ENCODE measurements at regions not wholly inside any gene's neighbourhood (a gene's known extent, or its start where the extent isn't known, plus 50 kb on each side); places are given as distances from the start of the nearest gene placed in this dataset.
"Not testable (repeated sequence)": the region's sequence is repeated elsewhere in the genome, so short reads cannot be mapped to it uniquely, and the experiment has no call there.

DNA sequence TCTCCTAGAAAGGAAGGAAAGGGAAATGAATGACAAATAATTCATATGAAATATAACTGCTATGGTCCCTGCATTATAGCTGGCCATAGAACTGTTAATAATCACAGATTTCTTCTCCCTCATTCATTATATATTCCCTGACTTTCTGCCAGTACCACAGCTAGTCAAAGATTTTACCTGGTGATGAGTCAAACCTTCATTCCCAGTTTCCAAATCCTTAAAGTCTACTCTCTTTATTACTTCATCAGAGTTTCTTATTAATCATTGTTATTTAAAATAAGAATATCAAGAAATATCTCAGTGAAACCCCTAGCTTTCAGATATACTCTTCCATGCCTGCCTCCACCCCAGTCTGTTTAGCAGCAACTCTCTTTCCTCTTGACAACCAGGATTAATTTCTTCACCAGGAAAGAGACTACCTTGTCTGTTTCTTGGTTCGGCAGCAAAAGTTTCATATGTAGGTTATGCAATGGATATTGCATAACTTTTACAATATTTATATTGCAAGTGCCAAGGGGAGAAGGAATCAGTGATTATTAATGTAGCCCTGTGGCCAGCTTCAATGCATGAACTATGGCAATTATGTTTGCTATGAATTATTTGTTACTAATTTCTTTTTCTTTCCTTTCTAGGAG, 533.8 kb downstream of the FBXO15 start:
- DNase-seq = no peak

DNA sequence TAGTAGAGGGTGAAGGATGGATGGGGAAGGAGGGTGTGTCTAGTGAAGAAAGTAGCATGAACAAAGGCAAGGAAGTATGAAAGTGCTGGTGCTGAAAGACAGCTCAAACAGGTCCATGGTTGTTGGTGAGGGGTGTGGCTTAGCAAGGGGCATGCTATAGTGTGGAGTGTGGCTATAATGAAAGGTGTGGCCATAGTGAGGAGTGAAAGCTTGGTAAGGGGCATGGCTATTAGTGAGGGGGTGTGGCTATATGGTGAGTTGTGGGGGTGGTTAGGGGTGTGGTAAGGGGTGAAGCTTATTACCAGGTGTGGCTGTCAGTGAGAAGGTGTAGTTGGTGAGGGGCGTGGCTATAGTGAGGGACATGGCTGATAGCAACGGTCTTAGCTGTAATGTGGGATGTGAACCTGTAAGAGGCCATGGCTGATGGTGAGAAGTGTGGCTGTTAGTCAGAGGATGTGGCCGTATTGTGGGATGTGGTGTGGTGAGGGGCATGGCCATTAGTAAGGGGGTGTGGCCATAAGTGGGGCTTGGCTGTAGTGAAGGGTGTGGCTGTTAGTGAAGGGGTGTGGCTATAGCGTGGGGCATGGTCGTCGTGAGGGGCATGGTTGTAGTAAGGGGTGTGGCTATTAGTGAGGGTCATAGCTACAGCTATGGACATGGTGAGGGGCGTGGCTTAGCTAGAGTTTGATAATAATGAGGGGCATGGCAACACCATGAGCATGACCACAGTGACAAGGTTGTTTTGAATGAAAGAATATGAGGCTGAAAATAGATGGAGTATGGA, 549.6 kb downstream of the FBXO15 start:
- DNase-seq = no peak

DNA sequence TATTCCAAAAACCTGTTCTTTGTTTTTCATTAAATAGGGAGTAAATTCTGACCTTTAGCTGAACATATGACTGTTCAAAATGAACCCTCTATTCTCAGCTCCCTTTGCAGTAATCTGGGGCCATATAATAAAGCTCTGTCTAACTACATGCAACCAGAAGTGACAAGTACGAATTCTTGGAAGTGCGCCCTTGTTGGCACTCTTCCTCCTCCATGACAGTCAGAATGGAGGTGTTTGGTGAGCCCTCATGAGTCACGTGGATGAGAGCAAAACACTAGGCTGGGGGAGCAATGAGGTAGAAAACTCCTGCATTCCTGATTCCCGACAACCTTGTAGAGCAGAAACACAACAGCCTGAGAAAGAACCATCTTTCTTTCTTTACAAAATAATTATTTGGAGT, 552.9 kb downstream of the FBXO15 start:
- DNase-seq = no peak

DNA sequence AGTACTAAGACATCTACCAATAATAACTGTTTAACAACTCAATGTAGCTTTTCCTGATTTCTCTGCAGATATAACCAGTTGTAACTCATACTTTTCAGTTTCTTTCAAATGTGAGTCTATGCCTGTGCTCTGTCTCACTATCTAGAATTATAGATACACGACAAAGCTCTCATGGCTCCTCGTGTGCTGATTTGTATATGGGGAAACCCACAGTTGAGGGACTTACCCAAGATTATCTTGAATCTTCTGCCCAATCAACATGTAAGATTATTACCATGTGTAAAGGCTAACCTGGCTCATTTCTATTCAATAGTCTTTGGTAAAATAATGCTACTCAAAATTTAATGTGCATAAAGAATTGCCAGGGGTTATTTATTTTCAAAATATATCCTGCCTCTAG, 554.4 kb downstream of the FBXO15 start:
- DNase-seq = no peak

DNA sequence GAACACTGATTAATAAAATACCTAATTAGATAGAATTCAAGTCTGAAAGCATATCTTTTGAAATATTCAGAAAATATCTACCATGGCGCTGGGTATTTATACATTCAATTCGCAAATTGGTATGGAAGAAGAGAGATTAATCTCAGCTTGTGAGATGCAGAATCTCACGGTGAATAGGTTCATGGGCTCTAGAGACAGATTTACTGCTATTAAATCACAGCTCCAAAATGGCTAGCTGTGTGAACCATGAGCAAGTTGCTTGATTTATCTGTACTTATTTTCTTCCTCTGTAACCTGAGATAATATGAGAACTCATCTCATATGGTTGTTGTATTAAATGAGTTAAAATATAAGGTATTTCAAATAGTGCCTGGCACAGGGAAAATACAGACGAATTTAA, 556.7 kb downstream of the FBXO15 start:
- DNase-seq = no peak

DNA sequence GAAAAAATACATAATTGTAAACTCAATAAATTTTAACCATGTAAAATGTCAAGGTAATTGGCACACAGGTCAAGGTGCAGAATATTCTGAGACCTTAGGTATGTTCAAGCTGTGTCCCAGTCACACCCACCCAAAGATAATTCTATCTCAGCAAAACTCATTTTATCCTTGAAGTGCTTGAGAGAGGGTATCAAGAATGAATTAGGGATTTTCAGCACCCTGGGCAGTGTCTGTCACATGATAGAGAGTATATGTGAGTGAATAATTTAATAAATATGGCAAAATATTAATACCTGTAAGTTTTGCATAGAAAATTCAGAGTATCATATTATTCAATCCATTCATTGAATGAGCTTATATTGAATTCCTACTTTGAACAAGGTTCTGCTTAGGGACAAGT, 567.9 kb downstream of the FBXO15 start:
- DNase-seq = no peak

DNA sequence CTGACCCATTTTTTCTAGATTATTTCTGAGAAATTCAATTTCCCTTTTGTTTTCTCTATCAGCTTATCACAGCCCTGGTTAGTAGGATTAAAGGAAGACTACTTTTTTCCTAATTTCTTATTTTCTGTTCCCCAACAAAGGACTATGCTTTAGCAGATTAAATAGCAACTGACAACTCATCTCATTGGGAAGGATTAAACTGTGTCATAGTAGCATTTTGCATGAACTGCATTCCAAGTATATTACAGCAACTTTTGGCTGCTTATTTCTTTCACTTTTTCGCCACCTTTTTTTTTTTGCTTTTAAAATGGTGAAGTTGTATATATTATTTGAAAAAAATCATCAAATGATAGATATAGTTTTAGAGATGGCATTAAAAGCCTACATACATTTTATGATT, 570.3 kb downstream of the FBXO15 start:
- no peak for DNase-seq

DNA sequence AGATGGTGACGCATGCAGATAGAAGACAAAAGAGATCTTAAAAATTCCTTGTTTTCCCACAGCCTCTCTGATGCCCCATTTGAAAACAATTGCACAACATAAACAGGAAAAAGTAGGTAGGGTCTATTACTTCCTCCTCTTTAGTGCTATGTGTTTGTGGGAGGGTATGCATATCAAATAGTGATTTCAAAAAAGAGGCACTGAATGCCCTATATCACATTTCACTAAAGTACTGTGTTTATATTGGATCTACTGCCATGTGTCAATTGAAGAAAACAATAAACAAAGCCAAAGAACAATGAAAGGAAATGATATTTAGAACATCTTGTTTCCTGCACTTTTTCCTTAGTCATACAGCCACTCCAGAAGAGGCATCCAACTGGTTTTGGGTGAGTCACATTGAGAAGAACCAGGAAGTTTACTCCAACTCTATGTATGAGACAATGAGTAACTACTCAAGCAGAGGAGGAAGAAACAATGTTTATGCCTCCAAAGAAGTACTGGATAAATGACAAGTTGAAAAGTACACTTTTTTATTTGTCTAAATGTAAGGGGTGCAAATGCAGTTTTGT, 583.6 kb downstream of the FBXO15 start:
- no peak for DNase-seq

DNA sequence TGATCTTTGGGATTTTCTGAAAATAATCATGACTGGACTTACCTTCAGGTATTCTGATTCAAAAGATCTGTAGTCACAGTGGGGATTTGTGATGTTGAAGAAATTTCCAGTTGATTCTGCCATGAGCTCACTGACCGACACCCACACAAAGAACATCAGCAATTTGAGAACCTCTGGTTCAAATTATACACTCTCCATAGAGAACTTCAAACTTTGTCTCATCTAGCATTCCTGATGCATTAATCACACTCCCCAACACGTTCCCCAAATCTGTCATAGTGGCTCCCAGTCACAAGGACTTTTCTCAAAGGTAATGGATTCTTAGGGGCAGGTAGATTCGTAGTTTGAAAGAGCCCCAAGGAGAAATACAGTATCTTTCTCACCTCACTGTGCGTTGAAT, 584.3 kb downstream of the FBXO15 start:
- no peak for DNase-seq

DNA sequence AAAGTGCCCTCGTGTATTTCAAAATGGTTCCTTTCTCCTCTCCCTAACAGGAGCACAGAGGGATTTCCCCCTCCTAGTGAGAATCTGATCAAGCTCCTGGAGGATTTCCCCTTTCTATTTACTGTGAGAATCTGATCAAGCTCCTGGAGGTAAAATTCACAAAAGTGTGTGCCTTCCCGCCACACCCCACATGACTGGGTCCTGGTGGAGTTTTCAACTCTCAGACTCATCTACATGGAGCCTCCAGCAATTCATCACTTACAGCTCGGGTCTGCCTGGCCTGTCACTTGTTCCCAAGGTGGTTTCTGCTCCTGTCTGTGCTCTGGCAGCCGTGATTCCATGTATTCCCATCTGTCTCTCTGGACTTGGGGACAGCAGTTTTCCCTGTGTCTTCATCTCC, 590.7 kb downstream of the FBXO15 start:
- no peak for DNase-seq

DNA sequence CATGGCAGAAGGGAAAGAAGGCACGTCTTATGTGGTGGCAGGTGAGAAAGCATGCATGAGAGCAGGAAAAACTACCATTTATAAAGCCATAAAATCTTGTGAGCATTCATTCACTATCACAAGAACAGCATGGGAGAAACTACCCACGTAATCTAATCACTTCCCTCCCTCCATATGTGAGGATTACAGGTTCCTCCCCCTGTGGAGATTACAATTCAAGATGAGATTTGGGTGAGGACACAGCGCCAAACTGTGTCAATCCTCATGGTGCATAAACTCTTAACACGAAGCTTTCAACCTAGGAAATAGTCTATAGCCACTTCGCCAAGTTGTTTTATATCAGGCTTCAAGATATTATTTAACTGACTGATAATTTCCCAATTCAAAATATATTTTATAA, 595.5 kb downstream of the FBXO15 start:
- no peak for DNase-seq

DNA sequence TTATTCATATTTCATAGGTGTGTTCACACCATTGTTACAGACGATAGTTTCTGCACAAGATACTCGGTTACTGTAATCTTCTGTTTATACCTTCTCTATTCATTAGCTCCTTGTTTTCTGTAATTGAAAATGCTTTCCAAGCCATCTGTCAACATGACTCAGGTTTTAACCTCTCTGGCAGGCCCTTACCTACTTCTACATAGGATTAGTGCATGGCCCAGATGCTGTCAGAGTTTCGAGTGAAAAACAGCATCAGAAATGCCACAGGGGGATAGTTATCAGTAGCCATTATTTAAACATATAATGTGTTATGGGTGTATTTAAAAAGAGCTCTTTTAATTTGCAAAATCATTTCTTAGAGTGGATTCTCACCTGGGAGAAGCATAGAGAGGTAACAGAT, 596.4 kb downstream of the FBXO15 start:
- DNase-seq = no peak

DNA sequence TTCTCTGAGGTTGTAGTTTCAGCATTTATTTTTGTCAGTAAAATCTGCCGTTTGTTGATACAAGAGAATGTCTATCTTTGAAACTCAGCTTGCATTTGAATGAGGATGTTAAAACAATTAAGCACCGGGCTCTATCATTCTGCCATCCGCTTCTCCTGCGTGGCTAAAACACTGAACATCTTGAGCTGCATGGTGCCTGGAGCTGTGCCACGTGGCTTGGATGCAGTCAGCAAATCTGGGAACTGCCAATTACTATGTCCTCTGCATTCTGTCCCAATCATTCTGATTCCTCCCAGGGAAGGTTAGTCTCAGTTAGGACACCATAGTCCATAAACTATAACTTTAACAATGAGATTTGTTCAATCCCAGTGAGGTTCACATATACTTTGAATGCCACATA, 598.4 kb downstream of the FBXO15 start:
- no peak for DNase-seq

DNA sequence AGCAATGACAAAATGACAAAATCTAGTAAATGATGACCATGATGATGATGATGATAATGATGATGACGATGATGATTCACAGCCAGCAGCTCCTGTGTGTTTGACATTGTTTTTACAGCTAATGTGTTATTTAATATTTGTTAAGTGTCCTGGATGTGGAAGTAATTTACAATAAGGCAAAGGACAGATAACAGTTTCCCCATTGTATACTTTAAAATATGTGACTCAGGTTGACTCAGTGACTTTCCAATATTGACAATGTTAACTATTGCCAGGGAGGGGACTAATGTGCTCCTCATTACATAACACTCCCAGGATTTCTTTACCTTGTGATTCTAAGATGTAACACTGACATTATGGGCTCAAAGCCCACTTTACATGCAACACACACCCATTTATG, 602.2 kb downstream of the FBXO15 start:
- DNase-seq = no peak

DNA sequence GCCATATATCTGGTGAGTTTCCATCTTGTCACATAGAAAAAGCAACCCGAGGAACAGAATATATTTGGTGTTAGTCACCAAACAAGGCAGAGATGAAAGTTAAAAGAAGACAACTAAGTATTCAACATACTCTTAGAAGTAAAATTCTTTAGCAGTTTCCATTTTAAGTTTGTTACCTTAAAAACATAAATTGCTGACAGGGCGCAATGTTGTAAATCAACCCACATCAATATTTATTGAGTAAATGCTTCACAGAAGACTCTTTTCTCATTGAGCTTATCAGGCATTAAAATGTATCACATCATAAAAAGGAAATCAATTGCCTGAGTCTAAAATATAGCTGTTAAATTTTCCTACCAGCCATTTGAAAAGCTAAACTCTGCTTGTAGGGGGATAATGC, 603.0 kb downstream of the FBXO15 start:
- no peak for DNase-seq

DNA sequence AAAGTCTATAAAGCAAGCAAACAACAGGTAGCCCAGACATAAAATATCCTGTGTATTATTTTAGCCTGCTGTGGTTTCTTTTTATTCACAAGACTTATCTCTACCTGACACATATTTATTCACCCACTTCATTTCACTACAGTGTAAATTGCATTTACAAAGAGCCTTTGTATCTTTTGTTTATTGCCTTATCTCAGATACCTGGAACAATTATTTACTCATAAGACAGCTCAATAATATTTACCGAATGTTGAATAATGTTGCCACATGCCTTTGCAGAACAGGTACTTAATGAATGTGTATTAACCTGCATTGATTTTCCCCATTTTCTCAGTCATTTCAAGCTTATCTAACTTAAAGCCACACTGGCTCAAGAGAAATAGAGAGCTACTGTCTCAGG, 603.6 kb downstream of the FBXO15 start:
- DNase-seq = no peak

DNA sequence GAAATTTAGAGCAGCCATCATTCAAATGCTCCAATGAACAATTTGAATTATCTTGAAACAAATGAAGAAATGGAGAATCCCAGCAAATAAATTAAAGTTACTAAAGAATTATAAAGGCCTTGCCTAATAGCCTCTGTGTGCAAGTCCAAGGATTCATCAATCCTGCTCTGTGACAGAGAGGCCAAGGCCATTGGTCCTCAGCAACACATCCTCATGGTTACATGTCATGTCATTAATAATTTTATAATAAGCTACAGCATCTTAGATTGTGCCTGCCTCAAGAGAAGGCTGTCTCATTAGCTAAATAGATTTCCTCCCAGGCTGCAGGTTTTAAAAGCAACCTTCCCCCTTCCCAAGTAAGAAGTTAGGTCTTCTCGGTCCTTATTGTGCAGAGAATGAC, 611.6 kb downstream of the FBXO15 start:
- DNase-seq = no peak

DNA sequence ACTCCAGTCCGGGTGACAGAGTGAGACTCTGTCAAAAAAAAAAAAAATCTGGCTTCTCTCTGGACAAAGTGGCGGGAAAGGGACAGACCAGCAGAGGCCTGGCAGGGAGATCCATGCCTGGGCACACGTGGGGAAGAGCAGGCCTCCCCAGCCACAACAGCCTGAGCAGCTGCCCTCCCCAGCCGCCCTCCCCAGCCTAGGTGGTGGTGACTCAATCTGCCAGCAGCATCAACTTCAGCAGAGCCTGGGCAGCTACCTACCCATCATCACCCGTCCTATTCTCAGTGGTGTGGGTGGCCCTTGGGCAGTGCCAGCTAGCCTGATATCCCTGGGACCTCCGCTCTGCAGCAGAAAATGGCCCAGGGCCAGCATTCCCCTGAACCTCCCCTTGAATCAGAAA, 612.4 kb downstream of the FBXO15 start:
- no peak for DNase-seq

DNA sequence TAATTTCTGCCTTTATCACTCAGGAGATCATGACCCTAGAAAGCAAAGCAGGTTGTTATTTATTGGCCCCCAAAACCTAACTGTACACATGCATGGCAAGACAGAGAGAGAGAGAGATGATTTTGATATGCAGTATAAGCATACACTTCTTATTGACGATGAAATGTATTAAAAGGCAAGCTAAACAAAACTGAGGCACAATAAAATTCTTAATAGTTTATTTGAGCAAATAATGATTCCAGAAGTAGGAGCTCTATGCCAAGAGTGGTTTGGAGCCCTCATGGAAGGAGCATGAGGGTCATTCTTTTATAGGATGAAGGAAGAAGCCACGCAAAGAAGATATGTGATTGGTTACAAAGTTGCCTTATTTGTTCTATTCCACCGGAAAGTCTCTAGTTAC, 616.0 kb downstream of the FBXO15 start:
- DNase-seq = no peak

DNA sequence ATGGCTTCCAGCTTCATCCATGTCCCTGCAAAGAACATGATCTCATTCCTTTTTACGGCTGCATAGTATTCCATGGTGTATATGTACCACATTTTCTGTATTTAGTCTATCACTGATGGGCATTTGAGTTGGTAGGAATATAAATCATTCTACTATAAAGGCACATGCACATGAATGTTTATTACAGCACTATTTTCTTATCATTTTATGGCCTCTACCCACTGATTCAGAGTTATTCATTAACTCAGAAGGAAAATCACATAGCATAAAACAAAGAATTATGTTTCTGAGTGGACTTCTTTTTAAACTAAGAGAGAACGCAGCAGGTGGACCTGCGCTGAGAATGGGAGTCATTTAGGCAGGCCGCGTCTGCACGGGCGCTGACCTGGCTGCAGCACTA, 619.6 kb downstream of the FBXO15 start:
- DNase-seq = no peak

DNA sequence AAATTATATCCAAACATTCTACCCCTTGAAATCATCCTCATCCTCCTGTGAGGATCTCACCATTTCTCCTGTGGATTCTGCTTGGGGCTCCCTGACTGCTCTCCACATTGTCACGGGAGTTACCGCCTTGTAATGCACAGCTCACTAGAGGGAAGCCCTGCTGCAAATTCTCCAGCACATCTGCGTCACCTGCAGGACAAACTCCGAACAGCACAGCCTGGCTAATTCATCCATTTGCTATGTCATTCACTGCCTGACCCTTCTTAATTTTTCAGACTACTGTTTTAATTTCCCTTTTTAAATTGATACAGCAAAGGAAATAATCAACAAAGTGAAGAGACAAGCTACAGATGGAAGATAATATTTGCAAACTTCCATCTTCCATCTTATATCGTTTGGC, 627.4 kb downstream of the FBXO15 start:
- DNase-seq = no peak

DNA sequence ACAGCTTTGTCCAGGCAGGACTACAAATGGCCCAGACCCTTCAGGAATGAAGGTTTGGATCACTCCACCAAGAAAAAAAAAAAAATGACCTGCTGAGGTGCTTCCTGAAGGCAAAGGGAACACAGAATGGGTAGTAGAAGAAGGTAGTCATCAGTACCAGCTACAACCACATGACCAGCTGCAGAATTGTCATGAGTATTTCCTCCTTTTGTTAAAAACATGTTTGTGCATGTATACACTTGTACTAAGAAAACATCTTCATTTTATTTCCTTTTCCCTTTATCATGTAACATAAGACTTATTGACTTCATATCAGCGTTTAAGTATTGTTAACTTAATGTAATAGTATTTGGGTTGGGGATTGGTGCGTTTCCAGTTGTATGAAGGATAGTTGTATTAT, 631.6 kb downstream of the FBXO15 start:
- DNase-seq = not testable (repeated sequence)

DNA sequence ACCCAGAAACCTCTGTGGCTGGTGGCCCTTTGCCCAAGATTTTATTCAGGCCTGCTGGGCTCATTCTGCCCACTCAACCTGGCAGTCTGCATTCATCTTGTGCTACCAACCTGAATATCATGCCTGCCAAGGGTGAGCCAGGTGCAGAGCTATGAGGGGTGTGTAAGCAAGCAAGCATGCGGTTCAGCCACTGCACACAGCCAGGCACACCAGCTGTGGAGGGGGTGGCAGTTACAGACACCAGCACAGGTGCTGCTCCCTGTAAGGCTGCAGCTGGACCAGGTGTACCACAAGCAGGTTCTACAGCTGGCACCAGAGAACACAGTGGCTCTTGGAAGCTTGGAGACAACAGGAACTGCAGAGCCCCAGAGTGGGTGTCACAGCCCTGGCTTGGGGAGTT, 633.2 kb downstream of the FBXO15 start:
- no peak for DNase-seq

DNA sequence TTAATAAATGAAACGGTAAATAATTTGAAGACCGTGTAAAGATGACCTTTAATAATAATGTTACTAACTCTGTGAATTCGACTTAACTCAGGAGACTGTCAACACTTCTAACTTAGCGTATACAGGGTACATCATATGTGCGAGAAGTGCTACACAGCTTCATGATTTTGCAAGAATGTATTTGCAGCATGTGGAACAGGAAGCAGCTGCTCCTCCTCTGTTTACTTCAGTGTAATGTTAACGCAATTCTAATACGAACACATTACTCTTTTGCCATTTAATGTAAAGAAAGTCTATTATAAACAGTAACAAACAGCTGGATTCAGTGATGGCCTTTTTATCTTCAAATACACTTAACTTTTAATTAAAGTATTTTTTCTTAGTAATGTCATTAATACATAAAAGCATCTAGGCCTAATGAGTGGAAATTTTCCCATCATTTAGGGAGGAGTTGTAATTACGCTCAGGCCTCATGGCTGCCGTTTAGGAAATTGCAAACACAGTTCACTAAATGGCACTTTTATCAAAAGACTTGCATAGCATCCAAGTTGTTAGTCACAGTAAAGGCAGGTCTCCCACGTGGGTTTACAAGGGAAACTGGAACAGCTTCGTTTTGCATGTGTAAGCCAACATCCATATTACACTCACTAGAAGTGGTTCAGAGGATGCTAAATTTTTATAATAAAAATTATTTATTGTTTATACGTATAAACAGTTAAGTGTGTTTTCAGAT, 635.7 kb downstream of the FBXO15 start:
- no peak for DNase-seq
